Stimulated activated naive CD8-positive, alpha-beta T cell treated with anti-CD3 and anti-CD28 coated beads, Interleukin-15, amount 100 ng/mL, for 72 hours (primary cell): ENCODE measurements at regions not wholly inside any gene's neighbourhood (a gene's known extent, or its start where the extent isn't known, plus 50 kb on each side); places are given as distances from the start of the nearest gene placed in this dataset.
A peak's percentile ranks its signal among the peaks of the same experiment; 100 is the strongest.
"Not testable (repeated sequence)": the region's sequence is repeated elsewhere in the genome, so short reads cannot be mapped to it uniquely, and the experiment has no call there.

Source experiments
- ATAC-seq: fragments of 150-1000 bp; cut with Tn5 transposase; 2 replicates; pipeline ENCODE4 v1.10.0; 2021; ENCODE audit warnings: mild to moderate bottlenecking, moderate library complexity
- DNase-seq, 2 donors: peaks; one replicate each; pipeline ENCODE4 v3.0.0; 2021 to 2022
- H3K27ac Mint-ChIP-seq, 2 donors: one replicate each; pipeline ENCODE4 v1.8.0; 2022; ENCODE audit warnings: mild to moderate bottlenecking in 2 of 2, mixed read lengths in 2 of 2, moderate library complexity in 2 of 2
- H3K27me3 Mint-ChIP-seq: one replicate; pipeline ENCODE4 v1.8.0; 2022; ENCODE audit warnings: mixed read lengths
- H3K4me1 Mint-ChIP-seq: one replicate; pipeline ENCODE4 v1.8.0; 2022; ENCODE audit warnings: mild to moderate bottlenecking, mixed read lengths
- H3K4me3 Mint-ChIP-seq, 2 donors: one replicate each; pipeline ENCODE4 v1.8.0; 2022; ENCODE audit warnings: mild to moderate bottlenecking in 2 of 2, mixed read lengths in 2 of 2, moderate library complexity in 1 of 2
- H3K9me3 Mint-ChIP-seq, 2 donors: one replicate each; pipeline ENCODE4 v1.8.0; 2022; ENCODE audit warnings: mixed read lengths in 2 of 2

GRCh38 chr3:87792534-87793336 lies 266.1 kb downstream of the CGGBP1 start, which contains the start of gene HTR1F:
Gene HTR1F (plus strand): TSS chr3:87792706.
- peaks cover 77% of the 10 kb centered on the region for H3K27me3 Mint-ChIP-seq
- peak in 1 of 2 donors; percentile 8 for DNase-seq
- peaks cover 0 to 5% of the 10 kb centered on the region in 2 donors for H3K9me3 Mint-ChIP-seq
- ATAC-seq = peak; percentile 74
- H3K4me3 Mint-ChIP-seq = peak within 1 kb of the TSS; percentile 82 to 88
- peaks cover 27% of the 10 kb centered on the region for H3K4me1 Mint-ChIP-seq
- H3K27ac Mint-ChIP-seq = peak within 1 kb of the TSS in 1 of 2 donors; percentile 77

- peaks cover 0 to 5% of the 10 kb centered on the region in 2 donors for H3K9me3 Mint-ChIP-seq
- H3K27me3 Mint-ChIP-seq = peaks cover 71% of the 10 kb centered on the region
- peaks cover 27% of the 10 kb centered on the region for H3K4me1 Mint-ChIP-seq
- peak overlapping the region; percentile 82 to 88 for H3K4me3 Mint-ChIP-seq
- DNase-seq (no peak), ATAC-seq (no peak)
- no peak overlapping the region for H3K27ac Mint-ChIP-seq
Measured at GRCh38 chr3:87792198-87792533, 266.6 kb downstream of the CGGBP1 start.

- no peak overlapping the region for H3K27ac Mint-ChIP-seq
- peaks cover 25% of the 10 kb centered on the region for H3K4me1 Mint-ChIP-seq
- peaks cover 65% of the 10 kb centered on the region for H3K27me3 Mint-ChIP-seq
- DNase-seq = no peak
- peaks cover 0 to 5% of the 10 kb centered on the region in 2 donors for H3K9me3 Mint-ChIP-seq
- no peak for ATAC-seq
- no peak overlapping the region for H3K4me3 Mint-ChIP-seq
Measured at GRCh38 chr3:87791248-87792027, 267.4 kb downstream of the CGGBP1 start.

- Mint-ChIP-seq H3K27me3 (peaks cover 52% of the 10 kb centered on the region), H3K4me1 (peaks cover 17% of the 10 kb centered on the region)
- H3K4me3 Mint-ChIP-seq, H3K9me3 Mint-ChIP-seq, ATAC-seq, H3K27ac Mint-ChIP-seq, DNase-seq: not testable (repeated sequence)
Measured at GRCh38 chr3:87789049-87789448, 269.8 kb downstream of the CGGBP1 start.

GRCh38 chr3:87788516-87788915 lies 270.3 kb downstream of the CGGBP1 start:
- DNase-seq (no peak), ATAC-seq (no peak)
- Mint-ChIP-seq H3K27me3 (peaks cover 47% of the 10 kb centered on the region), H3K4me1 (peaks cover 16% of the 10 kb centered on the region), H3K27ac (no peak overlapping the region), H3K9me3 (no peaks in the 10 kb centered on the region), H3K4me3 (no peak overlapping the region)

- no peaks in the 10 kb centered on the region for H3K4me1 Mint-ChIP-seq
- no peak overlapping the region for H3K27ac Mint-ChIP-seq
- H3K9me3 Mint-ChIP-seq = peaks cover 0 to 15% of the 10 kb centered on the region in 2 donors
- DNase-seq (no peak), ATAC-seq (no peak)
- H3K27me3 Mint-ChIP-seq = peaks cover 15% of the 10 kb centered on the region
- no peak overlapping the region for H3K4me3 Mint-ChIP-seq
Measured at GRCh38 chr3:87780811-87781210, 278.0 kb downstream of the CGGBP1 start.

GRCh38 chr3:87778876-87779275 lies 279.9 kb downstream of the CGGBP1 start:
- peaks cover 0 to 15% of the 10 kb centered on the region in 2 donors for H3K9me3 Mint-ChIP-seq
- H3K4me1 Mint-ChIP-seq = no peaks in the 10 kb centered on the region
- H3K27ac Mint-ChIP-seq = no peak overlapping the region
- H3K4me3 Mint-ChIP-seq = no peak overlapping the region
- DNase-seq (no peak), ATAC-seq (no peak)
- H3K27me3 Mint-ChIP-seq = peaks cover 22% of the 10 kb centered on the region

GRCh38 chr3:87771337-87772192 lies 287.2 kb downstream of the CGGBP1 start:
- ATAC-seq (peak; percentile 81), DNase-seq (peak; percentile 12 to 19)
- peaks cover 0 to 4% of the 10 kb centered on the region in 2 donors for H3K9me3 Mint-ChIP-seq
- no peaks in the 10 kb centered on the region for H3K4me1 Mint-ChIP-seq
- H3K27ac Mint-ChIP-seq = no peak overlapping the region
- peaks cover 23% of the 10 kb centered on the region for H3K27me3 Mint-ChIP-seq
- H3K4me3 Mint-ChIP-seq = no peak overlapping the region

GRCh38 chr3:87766721-87767120 lies 292.1 kb downstream of the CGGBP1 start:
- H3K27ac Mint-ChIP-seq = no peak overlapping the region
- H3K4me3 Mint-ChIP-seq = no peak overlapping the region
- DNase-seq = no peak
- no peaks in the 10 kb centered on the region for H3K4me1 Mint-ChIP-seq
- H3K27me3 Mint-ChIP-seq = peaks cover 12% of the 10 kb centered on the region
- H3K9me3 Mint-ChIP-seq = no peaks in the 10 kb centered on the region
- no peak for ATAC-seq

GRCh38 chr3:87765256-87765655 lies 293.5 kb downstream of the CGGBP1 start:
- DNase-seq = no peak
- Mint-ChIP-seq H3K4me3 (no peak overlapping the region), H3K27me3 (peaks cover 13% of the 10 kb centered on the region), H3K27ac (no peak overlapping the region), H3K4me1 (no peaks in the 10 kb centered on the region), H3K9me3 (no peaks in the 10 kb centered on the region)
- ATAC-seq = no peak

- DNase-seq (no peak), ATAC-seq (no peak)
- H3K27ac Mint-ChIP-seq = no peak overlapping the region
- H3K4me1 Mint-ChIP-seq = no peaks in the 10 kb centered on the region
- H3K9me3 Mint-ChIP-seq = no peaks in the 10 kb centered on the region
- peaks cover 8% of the 10 kb centered on the region for H3K27me3 Mint-ChIP-seq
- H3K4me3 Mint-ChIP-seq = no peak overlapping the region
Measured at GRCh38 chr3:87761795-87762194, 297.0 kb downstream of the CGGBP1 start.

- no peak overlapping the region for H3K27ac Mint-ChIP-seq
- H3K27me3 Mint-ChIP-seq = peaks cover 8% of the 10 kb centered on the region
- no peaks in the 10 kb centered on the region for H3K9me3 Mint-ChIP-seq
- ATAC-seq (peak; percentile 23), DNase-seq (no peak)
- no peaks in the 10 kb centered on the region for H3K4me1 Mint-ChIP-seq
- H3K4me3 Mint-ChIP-seq = no peak overlapping the region
Measured at GRCh38 chr3:87761341-87761740, 297.5 kb downstream of the CGGBP1 start.

- ATAC-seq (no peak), DNase-seq (no peak)
- Mint-ChIP-seq H3K27ac (no peak overlapping the region), H3K27me3 (peaks cover 8% of the 10 kb centered on the region), H3K9me3 (no peaks in the 10 kb centered on the region), H3K4me1 (no peaks in the 10 kb centered on the region), H3K4me3 (no peak overlapping the region)
Measured at GRCh38 chr3:87756616-87757015, 302.2 kb downstream of the CGGBP1 start.

GRCh38 chr3:87755852-87756251 lies 303.0 kb downstream of the CGGBP1 start:
- H3K27ac Mint-ChIP-seq = no peak overlapping the region
- no peaks in the 10 kb centered on the region for H3K4me1 Mint-ChIP-seq
- H3K9me3 Mint-ChIP-seq = no peaks in the 10 kb centered on the region
- DNase-seq (no peak), ATAC-seq (no peak)
- H3K27me3 Mint-ChIP-seq = peaks cover 8% of the 10 kb centered on the region
- H3K4me3 Mint-ChIP-seq = no peak overlapping the region

GRCh38 chr3:87742250-87742649 lies 316.6 kb downstream of the CGGBP1 start:
- Mint-ChIP-seq H3K4me1 (no peaks in the 10 kb centered on the region), H3K9me3 (peaks cover 25 to 29% of the 10 kb centered on the region in 2 donors), H3K4me3 (no peak overlapping the region), H3K27ac (no peak overlapping the region), H3K27me3 (no peaks in the 10 kb centered on the region)
- DNase-seq = no peak
- no peak for ATAC-seq
